Cardiac fibroblast (primary cell): ENCODE measurements at regions not wholly inside any gene's neighbourhood (a gene's known extent, or its start where the extent isn't known, plus 50 kb on each side); places are given as distances from the start of the nearest gene placed in this dataset.
A peak's percentile ranks its signal among the peaks of the same experiment; 100 is the strongest.

ENCODE experiments used
- DNase-seq, 2 donors: peaks; one replicate each; pipeline versions ENCODE4 v3.0.0 to v3.0.0-alpha.2; 2010; ENCODE audit warnings: low read depth in 2 of 2
- H3K4me3 ChIP-seq, 2 donors: replicated peaks in 1 of 2; 1 replicate in 1 of 2; 2 replicates in 1 of 2; pipeline ENCODE4 v1.5.1; 2011; ENCODE audit warnings: low read depth in 2 of 2, low read length in 2 of 2, mild to moderate bottlenecking in 2 of 2, moderate library complexity in 1 of 2
- TF ChIP-seq, protein P1 (sequence below): IDR thresholded peaks from one replicate; pipeline ENCODE4 v1.5.1; 2011; ENCODE audit warnings: low read depth, mild to moderate bottlenecking, low read length, inconsistent platforms

DNA sequence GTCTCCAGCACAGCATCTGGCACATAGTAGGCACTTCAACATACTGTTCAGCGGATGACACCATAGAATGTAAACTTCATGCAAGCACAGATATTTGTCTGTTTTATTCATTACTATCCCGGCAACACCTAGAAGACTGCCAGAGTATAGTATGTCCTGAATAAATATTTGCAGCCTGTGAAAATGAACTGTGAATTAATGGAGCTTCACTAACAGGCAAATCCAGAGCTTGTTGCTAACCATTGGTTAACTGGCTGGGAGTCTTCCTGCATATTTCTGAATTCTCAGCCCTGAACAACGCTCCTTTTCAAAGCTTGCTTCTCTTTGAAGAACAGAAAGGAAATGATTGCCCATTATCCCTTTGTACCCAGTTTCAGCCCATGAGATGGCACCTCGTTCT, 243.3 kb upstream of the CRY1 start:
- no peak overlapping the region for H3K4me3 ChIP-seq
- DNase-seq: no peak
- TF ChIP-seq, protein P1, sequence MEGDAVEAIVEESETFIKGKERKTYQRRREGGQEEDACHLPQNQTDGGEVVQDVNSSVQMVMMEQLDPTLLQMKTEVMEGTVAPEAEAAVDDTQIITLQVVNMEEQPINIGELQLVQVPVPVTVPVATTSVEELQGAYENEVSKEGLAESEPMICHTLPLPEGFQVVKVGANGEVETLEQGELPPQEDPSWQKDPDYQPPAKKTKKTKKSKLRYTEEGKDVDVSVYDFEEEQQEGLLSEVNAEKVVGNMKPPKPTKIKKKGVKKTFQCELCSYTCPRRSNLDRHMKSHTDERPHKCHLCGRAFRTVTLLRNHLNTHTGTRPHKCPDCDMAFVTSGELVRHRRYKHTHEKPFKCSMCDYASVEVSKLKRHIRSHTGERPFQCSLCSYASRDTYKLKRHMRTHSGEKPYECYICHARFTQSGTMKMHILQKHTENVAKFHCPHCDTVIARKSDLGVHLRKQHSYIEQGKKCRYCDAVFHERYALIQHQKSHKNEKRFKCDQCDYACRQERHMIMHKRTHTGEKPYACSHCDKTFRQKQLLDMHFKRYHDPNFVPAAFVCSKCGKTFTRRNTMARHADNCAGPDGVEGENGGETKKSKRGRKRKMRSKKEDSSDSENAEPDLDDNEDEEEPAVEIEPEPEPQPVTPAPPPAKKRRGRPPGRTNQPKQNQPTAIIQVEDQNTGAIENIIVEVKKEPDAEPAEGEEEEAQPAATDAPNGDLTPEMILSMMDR: no peak

DNA sequence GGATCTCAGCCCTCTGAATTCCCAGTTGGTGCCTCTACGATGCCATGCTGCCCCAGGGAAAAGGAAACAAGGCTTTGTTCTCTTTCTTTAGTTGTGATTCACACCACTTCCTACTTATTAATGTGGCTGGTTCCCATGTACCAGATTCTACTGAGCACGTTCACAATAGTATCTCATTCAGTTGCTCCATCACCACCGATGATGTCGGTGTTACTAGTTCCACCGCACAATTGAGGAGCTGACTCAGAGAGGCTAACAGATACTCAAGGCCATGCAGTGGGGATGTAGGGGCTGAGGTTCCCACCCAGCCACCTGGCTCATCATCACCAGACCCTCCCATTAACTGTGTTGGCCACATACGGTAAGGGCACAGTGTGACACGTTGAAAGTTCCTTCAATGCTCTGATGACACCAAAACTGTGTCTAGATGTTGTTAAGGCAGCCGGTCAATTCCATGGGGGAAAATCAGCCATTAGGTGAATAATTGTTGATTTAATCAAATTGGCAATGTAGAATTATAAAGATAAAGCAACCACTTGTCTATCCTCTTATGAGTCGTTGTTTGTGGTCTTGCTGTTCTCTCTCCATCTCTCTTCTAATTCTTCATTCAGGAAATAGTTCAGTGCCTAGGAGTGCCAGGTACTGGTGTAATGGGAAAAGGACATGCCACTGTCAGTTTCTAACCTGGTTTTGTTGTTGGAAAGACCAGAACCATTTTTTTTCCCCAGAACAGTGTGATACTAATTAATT, 244.2 kb upstream of the CRY1 start:
- peak in 1 of 2 donors; percentile 76 for DNase-seq

DNA sequence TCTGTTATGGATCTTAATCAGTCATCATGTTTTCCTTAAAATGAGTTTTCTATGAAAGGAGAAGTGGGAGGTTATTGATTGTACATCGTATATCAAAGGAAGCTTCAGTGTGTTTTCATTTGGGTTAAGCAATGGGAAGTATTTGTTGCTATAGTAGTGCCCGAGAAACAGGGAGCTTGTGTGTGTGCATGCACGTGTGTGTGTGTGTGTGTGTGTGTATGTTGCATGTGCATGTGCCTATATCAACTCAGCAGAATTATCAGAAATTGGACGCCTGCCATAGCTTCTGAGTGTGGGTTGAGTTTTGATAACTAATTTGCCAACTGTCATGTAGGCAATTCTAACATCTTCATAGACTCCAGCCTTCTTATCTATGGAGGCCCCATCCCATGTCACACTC, 246.1 kb upstream of the CRY1 start:
- TF ChIP-seq, protein P1: no peak
- no peak for DNase-seq
- H3K4me3 ChIP-seq: no peak overlapping the region

More for the DNA sequence above, 244.2 kb upstream of the CRY1 start:
- H3K4me3 ChIP-seq: no peak overlapping the region
- TF ChIP-seq, protein P1: no peak

DNA sequence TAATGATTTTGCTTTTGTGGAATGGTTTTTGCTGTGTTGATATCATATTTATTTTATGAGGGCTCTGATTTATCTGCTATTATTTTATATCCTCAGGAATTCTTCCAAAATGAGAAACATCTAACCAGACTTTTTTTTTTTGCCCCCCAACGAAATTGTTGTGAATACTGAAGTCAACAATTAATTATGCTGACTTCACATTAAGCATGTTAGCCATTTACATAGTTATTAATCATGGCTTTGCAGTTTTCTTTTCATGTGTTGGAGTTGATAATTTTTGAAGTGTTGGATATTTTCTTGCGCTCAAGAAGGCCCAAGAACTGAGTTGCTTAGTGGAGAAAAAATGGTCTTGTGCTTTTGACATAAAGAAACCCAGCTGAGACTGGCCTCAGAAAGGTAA, 246.6 kb upstream of the CRY1 start:
- no peak for DNase-seq
- H3K4me3 ChIP-seq: no peak overlapping the region
- TF ChIP-seq, protein P1: no peak

DNA sequence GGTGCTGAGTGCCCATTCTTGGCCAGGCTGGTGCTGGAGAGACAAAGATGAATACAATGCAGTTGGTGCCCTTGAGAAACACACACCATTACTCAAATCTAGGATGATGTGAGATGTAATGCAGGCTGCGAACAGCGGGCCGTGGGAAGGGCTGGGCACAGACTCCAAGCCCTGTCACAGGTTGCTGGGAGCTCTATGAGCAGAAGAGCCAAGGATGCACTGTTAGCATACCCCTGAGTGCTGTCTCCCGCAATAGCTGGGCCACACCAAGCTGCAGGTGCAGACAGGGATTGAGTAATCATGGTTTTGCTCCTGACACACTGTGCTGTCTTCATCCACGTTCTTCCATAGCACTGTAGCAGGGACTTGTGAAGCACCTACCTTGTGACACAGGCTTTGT, 247.5 kb upstream of the CRY1 start:
- DNase-seq: no peak
- TF ChIP-seq, protein P1: no peak
- no peak overlapping the region for H3K4me3 ChIP-seq

DNA sequence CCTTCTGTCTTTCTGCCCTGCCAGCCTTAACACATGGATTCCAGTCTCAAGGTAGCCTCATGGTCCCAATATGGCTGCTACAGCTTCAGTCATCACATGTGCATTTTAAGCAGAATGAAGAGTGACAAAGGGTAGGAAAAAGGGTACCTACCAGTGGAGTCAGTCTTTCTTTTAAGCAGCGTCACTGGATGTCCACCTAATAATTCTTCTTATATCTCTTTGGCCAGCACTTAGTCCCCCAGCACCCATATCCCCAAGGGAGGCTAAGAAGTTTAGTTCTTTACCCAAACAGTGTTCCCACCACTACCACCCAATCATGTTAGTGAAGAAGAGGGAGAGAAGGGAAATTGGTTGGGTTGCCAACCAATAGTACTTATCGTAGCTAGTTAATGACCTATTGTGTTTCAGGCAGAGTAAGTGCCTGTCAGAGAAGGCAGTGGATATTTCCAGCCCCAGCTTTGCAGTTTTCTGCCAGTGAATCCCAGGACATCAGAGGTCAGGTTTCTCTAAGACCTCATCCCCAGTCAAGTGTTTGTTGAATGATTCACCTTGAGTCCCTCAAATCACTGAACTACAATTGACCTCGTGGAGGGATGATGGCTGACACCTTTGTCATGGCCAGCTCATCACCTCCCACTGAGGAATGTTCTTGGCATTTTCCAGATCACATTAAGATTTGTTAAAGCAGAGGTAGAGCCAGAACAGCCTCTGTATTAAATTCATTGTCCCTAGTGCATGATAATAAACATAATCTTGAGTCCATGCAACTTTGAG, 250.9 kb upstream of the CRY1 start:
- no peak overlapping the region for H3K4me3 ChIP-seq
- peak in 1 of 2 donors; percentile 64 for DNase-seq
- TF ChIP-seq, protein P1: no peak
